ENCODE measurements at regions not wholly inside any gene's neighbourhood (a gene's known extent, or its start where the extent isn't known, plus 50 kb on each side); places are given as distances from the start of the nearest gene placed in this dataset.
"Not testable (repeated sequence)": the region's sequence is repeated elsewhere in the genome, so short reads cannot be mapped to it uniquely, and the experiment has no call there.

DNA sequence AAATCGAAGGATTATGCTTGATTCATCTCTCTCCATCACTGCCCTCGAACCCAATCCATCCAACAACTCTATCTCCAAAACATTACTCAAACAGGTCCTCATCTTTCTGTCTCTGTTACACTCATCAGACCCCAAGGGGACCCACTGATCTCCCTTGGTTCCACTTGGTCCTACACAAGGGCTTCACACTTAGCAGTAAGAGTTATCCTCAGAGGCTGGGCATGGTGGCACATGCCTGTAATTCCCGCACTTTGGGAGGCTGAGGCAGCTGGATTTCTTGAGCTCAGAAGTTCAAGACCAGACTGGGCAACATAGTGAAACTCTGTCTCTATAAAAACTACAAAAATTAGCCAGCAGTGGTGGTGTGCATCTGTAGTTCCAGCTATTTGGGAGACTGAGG is 302.9 kb upstream of the PLGLB2 start:
- TF ChIP-seq, protein P1, sequence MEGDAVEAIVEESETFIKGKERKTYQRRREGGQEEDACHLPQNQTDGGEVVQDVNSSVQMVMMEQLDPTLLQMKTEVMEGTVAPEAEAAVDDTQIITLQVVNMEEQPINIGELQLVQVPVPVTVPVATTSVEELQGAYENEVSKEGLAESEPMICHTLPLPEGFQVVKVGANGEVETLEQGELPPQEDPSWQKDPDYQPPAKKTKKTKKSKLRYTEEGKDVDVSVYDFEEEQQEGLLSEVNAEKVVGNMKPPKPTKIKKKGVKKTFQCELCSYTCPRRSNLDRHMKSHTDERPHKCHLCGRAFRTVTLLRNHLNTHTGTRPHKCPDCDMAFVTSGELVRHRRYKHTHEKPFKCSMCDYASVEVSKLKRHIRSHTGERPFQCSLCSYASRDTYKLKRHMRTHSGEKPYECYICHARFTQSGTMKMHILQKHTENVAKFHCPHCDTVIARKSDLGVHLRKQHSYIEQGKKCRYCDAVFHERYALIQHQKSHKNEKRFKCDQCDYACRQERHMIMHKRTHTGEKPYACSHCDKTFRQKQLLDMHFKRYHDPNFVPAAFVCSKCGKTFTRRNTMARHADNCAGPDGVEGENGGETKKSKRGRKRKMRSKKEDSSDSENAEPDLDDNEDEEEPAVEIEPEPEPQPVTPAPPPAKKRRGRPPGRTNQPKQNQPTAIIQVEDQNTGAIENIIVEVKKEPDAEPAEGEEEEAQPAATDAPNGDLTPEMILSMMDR (conservative IDR thresholded peaks at IDR 0.05; ENCODE audit: low read depth, low read length) = not testable (repeated sequence)
- TF ChIP-seq EZH2phosphoT487 (IDR thresholded peaks at IDR 0.05; ENCODE audit: borderline replicate concordance, low read length); EZH2 (IDR thresholded peaks at IDR 0.05; ENCODE audit: low read length, unreplicated experiment): not testable (repeated sequence)

Data from PC-3 (cell line).